GM18511 (cell line): ENCODE measurements at regions not wholly inside any gene's neighbourhood (a gene's known extent, or its start where the extent isn't known, plus 50 kb on each side); places are given as distances from the start of the nearest gene placed in this dataset.
"Not testable (repeated sequence)": the region's sequence is repeated elsewhere in the genome, so short reads cannot be mapped to it uniquely, and the experiment has no call there.

Experiments
- ATAC-seq: cut with Tn5 transposase; IDR thresholded peaks from one replicate; pipeline ENCODE4 v1.9.1; 2021; ENCODE audit warnings: mild to moderate bottlenecking, moderate library complexity; ENCODE audit not compliant: unreplicated experiment

DNA sequence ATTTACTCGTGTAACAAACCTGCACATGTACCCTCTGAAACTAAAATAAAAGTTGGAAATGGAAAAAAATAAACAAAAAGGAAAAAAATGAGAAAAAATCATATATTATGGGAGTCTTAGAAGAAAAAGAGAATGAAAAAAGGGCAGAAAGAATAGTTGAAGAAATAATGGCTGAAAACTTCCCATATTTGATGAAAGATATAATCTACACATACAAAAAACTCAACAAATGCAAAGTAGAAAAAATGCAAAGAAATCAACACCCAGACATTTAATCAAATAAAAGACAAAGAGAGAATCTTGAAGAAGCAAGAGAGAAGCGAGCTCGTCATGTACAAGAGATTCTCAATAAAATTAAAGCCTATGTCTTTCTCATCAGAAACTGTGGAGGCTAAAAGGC lies 73.8 kb downstream of the SLC25A46 start:
- ATAC-seq: no peak

DNA sequence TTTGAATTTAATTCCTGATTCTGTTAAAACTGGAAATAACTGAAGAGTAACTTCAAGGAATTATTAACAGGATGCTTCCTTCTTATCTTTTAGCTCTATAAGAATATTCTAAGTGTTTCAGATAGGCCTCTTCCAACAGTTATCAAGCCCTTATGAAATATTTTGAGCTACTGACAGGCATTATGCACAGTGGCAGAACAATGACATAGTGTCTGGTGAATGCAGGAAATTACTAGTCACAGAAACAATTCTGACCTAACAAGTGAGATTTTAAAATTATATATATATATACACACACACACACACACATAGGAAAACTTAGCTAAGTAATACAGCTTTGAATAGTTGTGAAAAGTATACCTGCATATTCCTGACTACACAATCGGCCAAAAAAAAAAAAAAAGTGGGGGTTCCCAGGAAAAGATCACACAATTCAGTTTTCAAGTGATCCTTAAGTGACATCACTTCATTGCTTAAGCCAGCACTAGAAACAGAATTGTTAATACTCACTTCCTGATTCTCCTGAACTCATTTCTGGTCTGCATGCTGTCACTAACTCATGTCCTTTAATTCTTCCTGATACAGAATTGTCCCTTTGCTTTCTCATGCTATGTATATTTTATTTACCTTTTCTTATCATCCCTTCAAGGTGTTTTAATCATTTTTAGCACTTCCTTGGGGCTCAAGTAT lies 77.3 kb downstream of the SLC25A46 start:
- ATAC-seq: no peak

- ATAC-seq: no peak
Measured at GRCh38 chr5:110817459-110817858, 78.7 kb downstream of the SLC25A46 start.

DNA sequence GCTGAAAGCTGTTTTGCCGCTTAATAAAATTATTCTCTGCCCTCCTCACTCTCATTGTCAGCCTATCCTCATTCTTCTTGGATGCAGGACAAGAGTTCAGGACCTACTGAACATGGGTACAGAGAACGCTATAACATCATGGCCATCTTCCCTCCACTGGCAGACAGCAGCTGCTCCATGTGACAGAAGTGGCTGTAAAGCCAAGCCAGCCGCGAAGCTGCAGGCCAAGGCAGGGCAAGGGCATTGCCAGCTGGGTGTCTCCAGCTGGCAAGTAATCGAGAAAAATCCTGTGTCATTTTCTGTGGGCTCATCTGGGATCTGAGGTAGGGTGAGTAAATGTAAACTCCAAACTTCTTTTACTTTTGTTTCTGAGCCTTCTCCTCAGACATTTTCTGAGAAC lies 84.8 kb downstream of the SLC25A46 start:
- ATAC-seq: no peak

DNA sequence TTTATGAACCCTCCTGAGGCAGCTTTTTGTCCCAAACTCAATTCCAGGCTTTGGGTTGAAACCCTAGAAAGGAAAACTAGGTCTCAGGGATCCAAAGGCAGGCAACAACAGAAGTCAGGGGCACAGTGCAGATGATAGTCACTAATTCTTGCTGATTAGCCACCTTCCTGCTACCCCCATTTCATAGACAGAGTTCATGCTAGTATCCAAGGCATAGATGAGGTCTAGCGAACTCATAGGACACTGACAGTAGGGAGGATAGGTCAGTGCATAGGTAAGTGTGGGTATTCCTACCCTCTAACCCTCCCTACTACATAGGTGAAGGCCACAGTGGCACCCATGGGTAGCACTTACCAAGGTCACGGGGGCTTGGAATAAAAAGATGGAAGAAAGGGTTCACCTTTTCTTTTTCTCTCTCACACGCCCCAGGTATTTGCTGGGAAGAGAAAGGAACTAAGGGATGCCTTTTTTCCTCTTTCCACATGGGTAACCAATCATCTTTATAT lies 86.2 kb downstream of the SLC25A46 start:
- no peak for ATAC-seq

DNA sequence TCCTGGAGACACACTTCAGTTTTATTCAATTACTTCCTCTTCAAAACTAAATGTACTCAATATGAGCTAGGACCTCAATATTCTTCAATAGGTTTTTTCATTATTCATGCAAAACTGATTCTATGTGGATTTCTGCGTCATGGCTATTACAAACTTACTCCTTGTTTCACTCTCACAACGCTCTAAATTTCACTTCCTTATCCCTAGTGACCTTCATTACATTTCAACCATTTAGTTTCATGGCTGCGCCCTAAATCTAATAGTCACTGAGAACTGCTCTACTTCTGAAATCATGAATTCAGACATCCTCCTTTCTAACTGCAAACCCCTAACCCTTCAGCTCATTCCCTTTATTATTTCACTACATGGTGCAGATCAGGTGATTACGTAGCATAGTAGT lies 93.9 kb downstream of the SLC25A46 start:
- no peak for ATAC-seq

DNA sequence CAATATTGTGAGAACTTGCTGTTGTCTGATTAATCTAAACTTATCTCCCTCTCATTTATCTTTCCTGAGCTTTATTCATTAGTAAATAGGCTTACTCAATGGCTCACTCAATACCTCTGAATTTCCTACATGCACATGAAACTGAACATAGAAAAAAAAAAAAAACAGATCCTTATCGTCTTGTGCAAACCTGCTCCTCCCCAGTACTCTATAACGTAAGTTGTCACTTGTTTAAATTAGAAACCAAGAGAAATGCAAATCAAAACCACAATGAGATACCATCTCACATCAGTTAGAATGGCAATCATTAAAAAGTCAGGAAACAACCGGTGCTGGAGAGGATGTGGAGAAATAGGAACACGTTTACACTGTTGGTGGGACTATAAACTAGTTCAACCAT lies 96.1 kb downstream of the SLC25A46 start:
- ATAC-seq: not testable (repeated sequence)

DNA sequence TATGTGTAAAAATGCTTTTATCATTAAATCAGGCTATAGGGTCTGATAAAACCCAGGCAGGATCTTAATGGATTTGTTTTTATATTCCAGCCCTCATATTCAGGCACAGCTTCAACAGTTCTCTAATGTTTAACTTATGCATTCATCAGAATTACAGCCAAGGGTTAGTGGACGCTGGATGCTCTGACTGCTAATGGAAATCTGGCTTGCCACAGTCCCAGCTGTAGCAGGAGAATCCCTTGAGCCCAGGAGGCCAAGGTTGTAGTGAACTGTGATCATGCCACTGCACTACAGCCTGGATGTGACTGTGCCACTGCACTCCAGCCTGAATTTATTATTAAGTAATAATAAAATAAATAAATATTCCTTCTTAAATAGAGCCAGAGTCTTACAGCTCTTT lies 98.0 kb downstream of the SLC25A46 start:
- no peak for ATAC-seq

GRCh38 chr5:110838357-110838756 lies 99.5 kb downstream of the SLC25A46 start:
- not testable (repeated sequence) for ATAC-seq

DNA sequence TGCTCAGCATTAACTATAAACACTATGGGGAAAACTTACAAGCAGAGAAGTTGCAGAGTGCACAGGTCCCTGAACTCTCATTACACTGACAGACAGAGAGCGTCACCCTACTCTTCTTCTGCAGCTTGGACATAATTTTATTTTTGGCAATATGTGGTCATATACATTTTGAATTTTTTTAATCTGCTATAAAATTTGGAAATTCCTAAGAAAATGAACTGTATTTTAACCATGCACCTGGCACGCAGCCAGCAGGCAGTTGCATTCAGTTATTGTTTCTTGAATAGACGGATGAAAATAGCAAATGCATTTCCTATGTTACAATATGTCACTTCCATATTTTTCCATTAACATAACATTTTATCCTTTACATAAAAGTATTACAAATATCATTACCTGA lies 100.2 kb downstream of the SLC25A46 start:
- no peak for ATAC-seq

DNA sequence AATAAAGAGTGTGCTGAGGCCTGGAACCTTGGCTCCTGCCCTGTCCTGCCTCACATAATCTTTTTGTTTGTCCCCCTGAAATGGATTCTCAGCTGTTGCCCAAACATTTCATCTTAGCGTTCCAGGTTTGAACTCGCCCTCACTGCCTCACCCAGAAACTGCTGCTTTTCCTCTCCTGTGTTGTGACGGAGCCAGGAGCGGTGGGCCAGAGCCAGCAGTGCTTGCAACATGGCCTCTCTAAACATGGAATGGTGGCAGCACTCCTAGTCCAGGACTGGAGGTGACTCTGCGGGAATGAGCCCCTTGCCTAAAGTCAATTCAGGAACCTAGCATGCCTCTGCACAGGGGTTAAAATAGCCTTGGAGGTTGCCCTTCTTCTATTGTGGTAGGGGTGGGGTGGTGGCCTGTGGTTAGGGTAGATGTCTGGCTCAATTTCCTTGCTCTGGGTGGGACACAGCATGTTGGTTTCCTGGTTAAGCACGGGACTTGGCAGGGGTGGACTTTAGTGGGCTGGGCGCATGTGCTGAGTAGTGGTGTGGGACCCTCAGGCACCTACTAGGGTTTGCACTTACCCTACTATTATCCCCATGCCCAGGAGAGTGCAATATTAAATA lies 101.6 kb downstream of the SLC25A46 start:
- ATAC-seq: no peak

- no peak for ATAC-seq
Measured at GRCh38 chr5:110841137-110841536, 102.3 kb downstream of the SLC25A46 start.

DNA sequence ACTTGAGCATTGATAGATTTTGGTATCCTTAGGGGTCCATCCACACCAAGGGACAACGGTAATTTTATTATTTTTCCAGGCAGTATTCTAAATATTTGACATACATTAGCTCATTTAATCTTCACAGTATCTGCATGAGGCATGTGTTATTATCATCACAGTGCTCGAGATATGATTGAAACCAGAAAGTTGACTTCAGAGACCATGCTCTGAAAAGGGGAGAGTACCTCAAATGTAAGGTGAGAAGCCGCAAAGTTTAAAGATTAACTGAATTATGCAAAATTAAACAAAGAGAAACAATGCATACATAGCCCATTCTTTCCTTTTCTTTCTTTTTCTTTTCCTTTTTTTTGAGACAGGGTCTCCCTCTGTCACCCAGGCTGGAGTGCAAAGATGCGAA lies 104.1 kb downstream of the SLC25A46 start:
- no peak for ATAC-seq

- ATAC-seq: no peak
Measured at GRCh38 chr5:110844251-110844650, 105.4 kb downstream of the SLC25A46 start.

DNA sequence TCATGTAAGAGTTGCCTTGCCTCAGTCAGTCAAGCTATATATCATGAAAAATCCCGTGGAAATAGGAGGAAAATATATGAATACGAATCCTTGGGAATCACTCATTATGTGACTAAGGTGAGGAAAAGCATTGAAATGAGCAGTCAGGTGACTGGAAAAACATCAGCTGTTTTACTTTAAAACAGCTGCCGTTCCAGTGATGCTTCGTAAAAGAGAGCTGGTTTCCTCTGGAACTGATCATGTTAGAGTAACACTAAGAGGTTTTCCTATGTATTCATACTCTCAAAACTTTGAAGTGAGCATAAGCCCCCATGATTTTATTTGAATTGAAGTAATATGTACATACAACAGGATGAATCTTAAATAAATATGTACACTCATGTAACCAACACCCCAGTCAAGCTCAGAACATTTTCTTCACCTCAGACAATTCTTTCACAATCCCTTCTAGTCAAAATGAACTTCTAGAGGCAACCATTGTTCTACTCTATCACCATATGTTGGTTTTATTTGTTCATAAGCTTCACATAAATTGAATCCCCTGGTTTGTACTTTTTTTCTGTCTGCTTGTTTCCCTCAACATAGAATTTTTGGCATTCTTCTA lies 107.7 kb downstream of the SLC25A46 start:
- ATAC-seq: no peak

- no peak for ATAC-seq
Measured at GRCh38 chr5:110851357-110851756, 112.5 kb downstream of the SLC25A46 start.

- peak; percentile 94 for ATAC-seq
Measured at GRCh38 chr5:110852053-110852452, 113.2 kb downstream of the SLC25A46 start.

- no peak for ATAC-seq
Measured at GRCh38 chr5:110852541-110852940, 113.7 kb downstream of the SLC25A46 start.

- no peak for ATAC-seq
Measured at GRCh38 chr5:110853267-110853666, 114.5 kb downstream of the SLC25A46 start.

DNA sequence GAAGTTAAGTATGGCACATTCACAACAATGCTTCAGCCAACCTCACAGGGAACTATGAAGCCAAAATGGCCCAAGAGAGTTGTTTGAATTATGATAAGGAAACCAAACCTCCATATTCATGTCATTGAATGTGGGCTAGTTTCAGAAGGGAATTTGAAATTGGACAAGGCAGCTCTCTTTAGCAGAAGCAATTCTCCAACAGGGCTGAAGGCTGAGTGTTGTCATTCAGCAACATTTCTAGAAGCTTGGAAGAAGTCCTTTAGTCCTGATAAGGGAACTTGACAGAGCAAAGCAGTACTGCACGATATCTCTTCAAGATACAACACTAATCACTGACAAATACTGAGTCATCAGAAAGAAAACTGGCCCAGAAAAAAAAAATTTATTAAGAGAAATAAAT lies 115.4 kb downstream of the SLC25A46 start:
- no peak for ATAC-seq

- ATAC-seq: no peak
Measured at GRCh38 chr5:110855961-110856360, 117.2 kb downstream of the SLC25A46 start.

GRCh38 chr5:110865400-110866094 lies 126.7 kb downstream of the SLC25A46 start:
- peak; percentile 74 for ATAC-seq
